Stimulated activated effector memory CD8-positive, alpha-beta T cell treated with anti-CD3 and anti-CD28 coated beads, Interleukin-12 subunit alpha, Interleukin-12 subunit beta, amount 100 ng/mL, for 72 hours (primary cell): ENCODE measurements at regions not wholly inside any gene's neighbourhood (a gene's known extent, or its start where the extent isn't known, plus 50 kb on each side); places are given as distances from the start of the nearest gene placed in this dataset.

Experiments
- ATAC-seq: fragments of 150-1000 bp; cut with Tn5 transposase; 2 replicates; pipeline ENCODE4 v1.10.0; 2021
- DNase-seq, 2 donors: peaks; one replicate each; pipeline ENCODE4 v3.0.0; 2021 to 2022; ENCODE audit warnings: low spot score in 2 of 2
- H3K27ac Mint-ChIP-seq: one replicate; pipeline ENCODE4 v1.8.0; 2022; ENCODE audit warnings: mild to moderate bottlenecking, mixed read lengths
- H3K36me3 Mint-ChIP-seq: one replicate; pipeline ENCODE4 v1.8.0; 2022; ENCODE audit warnings: mild to moderate bottlenecking, mixed read lengths
- H3K4me1 Mint-ChIP-seq: one replicate; pipeline ENCODE4 v1.8.0; 2022; ENCODE audit warnings: mixed read lengths
- H3K4me3 Mint-ChIP-seq: one replicate; pipeline ENCODE4 v1.8.0; 2022; ENCODE audit warnings: mild to moderate bottlenecking, mixed read lengths
- H3K9me3 Mint-ChIP-seq: one replicate; pipeline ENCODE4 v1.8.0; 2022; ENCODE audit warnings: mixed read lengths

- no peak for ATAC-seq
- H3K9me3 Mint-ChIP-seq: peaks cover 5% of the 10 kb centered on the region
- no peaks in the 10 kb centered on the region for H3K36me3 Mint-ChIP-seq
- no peak overlapping the region for H3K27ac Mint-ChIP-seq
- no peak overlapping the region for H3K4me3 Mint-ChIP-seq
- H3K4me1 Mint-ChIP-seq: no peaks in the 10 kb centered on the region
- DNase-seq: no peak
Observed at GRCh38 chr13:106213028-106213757, 322.3 kb downstream of the EFNB2 start.

GRCh38 chr13:106212386-106213010, 323.0 kb downstream of the EFNB2 start:
- H3K27ac Mint-ChIP-seq: no peak overlapping the region
- ATAC-seq: no peak

GRCh38 chr13:106210324-106210723, 325.1 kb downstream of the EFNB2 start:
- H3K27ac Mint-ChIP-seq: no peak overlapping the region
- no peaks in the 10 kb centered on the region for H3K4me1 Mint-ChIP-seq
- DNase-seq (no peak), ATAC-seq (no peak)
- no peaks in the 10 kb centered on the region for H3K36me3 Mint-ChIP-seq
- H3K9me3 Mint-ChIP-seq: peaks cover 5% of the 10 kb centered on the region
- no peak overlapping the region for H3K4me3 Mint-ChIP-seq

More at GRCh38 chr13:106212386-106213010, 323.0 kb downstream of the EFNB2 start:
- no peak for DNase-seq
- no peaks in the 10 kb centered on the region for H3K36me3 Mint-ChIP-seq
- H3K4me1 Mint-ChIP-seq: no peaks in the 10 kb centered on the region
- H3K9me3 Mint-ChIP-seq: peaks cover 5% of the 10 kb centered on the region
- H3K4me3 Mint-ChIP-seq: no peak overlapping the region

- H3K36me3 Mint-ChIP-seq: no peaks in the 10 kb centered on the region
- ATAC-seq: no peak
- no peak overlapping the region for H3K4me3 Mint-ChIP-seq
- no peak overlapping the region for H3K27ac Mint-ChIP-seq
- no peaks in the 10 kb centered on the region for H3K4me1 Mint-ChIP-seq
- peaks cover 7% of the 10 kb centered on the region for H3K9me3 Mint-ChIP-seq
- no peak for DNase-seq
Observed at GRCh38 chr13:106205871-106206270, 329.6 kb downstream of the EFNB2 start.

- H3K9me3 Mint-ChIP-seq: no peaks in the 10 kb centered on the region
- H3K27ac Mint-ChIP-seq: no peak overlapping the region
- no peak overlapping the region for H3K4me3 Mint-ChIP-seq
- DNase-seq (no peak), ATAC-seq (no peak)
- no peaks in the 10 kb centered on the region for H3K36me3 Mint-ChIP-seq
- no peaks in the 10 kb centered on the region for H3K4me1 Mint-ChIP-seq
Observed at GRCh38 chr13:106197496-106197895, 338.0 kb downstream of the EFNB2 start.

GRCh38 chr13:106187501-106188095, 347.9 kb downstream of the EFNB2 start:
- Mint-ChIP-seq H3K36me3 (no peaks in the 10 kb centered on the region), H3K4me1 (no peaks in the 10 kb centered on the region), H3K27ac (no peak overlapping the region), H3K9me3 (peaks cover 12% of the 10 kb centered on the region), H3K4me3 (no peak overlapping the region)
- ATAC-seq (no peak), DNase-seq (no peak)

- Mint-ChIP-seq H3K4me3 (no peak overlapping the region), H3K9me3 (peaks cover 12% of the 10 kb centered on the region), H3K27ac (no peak overlapping the region), H3K36me3 (no peaks in the 10 kb centered on the region), H3K4me1 (no peaks in the 10 kb centered on the region)
- no peak for DNase-seq
- ATAC-seq: no peak
Observed at GRCh38 chr13:106187101-106187500, 348.4 kb downstream of the EFNB2 start.

GRCh38 chr13:106186366-106187030, 349.0 kb downstream of the EFNB2 start:
- H3K27ac Mint-ChIP-seq: no peak overlapping the region
- H3K36me3 Mint-ChIP-seq: no peaks in the 10 kb centered on the region
- no peak for DNase-seq
- H3K4me3 Mint-ChIP-seq: no peak overlapping the region
- H3K4me1 Mint-ChIP-seq: no peaks in the 10 kb centered on the region
- peaks cover 12% of the 10 kb centered on the region for H3K9me3 Mint-ChIP-seq
- no peak for ATAC-seq

- DNase-seq (no peak), ATAC-seq (no peak)
- Mint-ChIP-seq H3K9me3 (peaks cover 12% of the 10 kb centered on the region), H3K36me3 (no peaks in the 10 kb centered on the region), H3K4me3 (no peak overlapping the region), H3K27ac (no peak overlapping the region), H3K4me1 (no peaks in the 10 kb centered on the region)
Observed at GRCh38 chr13:106184790-106185189, 350.7 kb downstream of the EFNB2 start.

- no peak overlapping the region for H3K4me3 Mint-ChIP-seq
- H3K27ac Mint-ChIP-seq: no peak overlapping the region
- H3K36me3 Mint-ChIP-seq: no peaks in the 10 kb centered on the region
Observed at GRCh38 chr13:106183410-106184065, 351.9 kb downstream of the EFNB2 start.

GRCh38 chr13:106182404-106182803, 353.1 kb downstream of the EFNB2 start:
- no peak overlapping the region for H3K27ac Mint-ChIP-seq
- peaks cover 12% of the 10 kb centered on the region for H3K9me3 Mint-ChIP-seq
- H3K36me3 Mint-ChIP-seq: no peaks in the 10 kb centered on the region
- ATAC-seq: no peak
- H3K4me3 Mint-ChIP-seq: no peak overlapping the region
- DNase-seq: no peak
- no peaks in the 10 kb centered on the region for H3K4me1 Mint-ChIP-seq

More at GRCh38 chr13:106183410-106184065, 351.9 kb downstream of the EFNB2 start:
- DNase-seq (no peak), ATAC-seq (no peak)
- Mint-ChIP-seq H3K4me1 (no peaks in the 10 kb centered on the region), H3K9me3 (peaks cover 12% of the 10 kb centered on the region)

GRCh38 chr13:106178816-106179215, 356.6 kb downstream of the EFNB2 start:
- DNase-seq (no peak), ATAC-seq (no peak)
- Mint-ChIP-seq H3K4me1 (no peaks in the 10 kb centered on the region), H3K27ac (no peak overlapping the region), H3K9me3 (peaks cover 2% of the 10 kb centered on the region), H3K4me3 (no peak overlapping the region), H3K36me3 (no peaks in the 10 kb centered on the region)

- no peaks in the 10 kb centered on the region for H3K36me3 Mint-ChIP-seq
- DNase-seq (no peak), ATAC-seq (no peak)
- no peak overlapping the region for H3K4me3 Mint-ChIP-seq
- H3K4me1 Mint-ChIP-seq: no peaks in the 10 kb centered on the region
- H3K9me3 Mint-ChIP-seq: no peaks in the 10 kb centered on the region
- no peak overlapping the region for H3K27ac Mint-ChIP-seq
Observed at GRCh38 chr13:106177146-106177545, 358.3 kb downstream of the EFNB2 start.

- DNase-seq (no peak), ATAC-seq (no peak)
- H3K36me3 Mint-ChIP-seq: no peaks in the 10 kb centered on the region
- no peaks in the 10 kb centered on the region for H3K9me3 Mint-ChIP-seq
- H3K4me3 Mint-ChIP-seq: no peak overlapping the region
- no peak overlapping the region for H3K27ac Mint-ChIP-seq
- no peaks in the 10 kb centered on the region for H3K4me1 Mint-ChIP-seq
Observed at GRCh38 chr13:106176117-106176516, 359.3 kb downstream of the EFNB2 start.

- ATAC-seq (no peak), DNase-seq (no peak)
- H3K27ac Mint-ChIP-seq: no peak overlapping the region
- no peaks in the 10 kb centered on the region for H3K36me3 Mint-ChIP-seq
- H3K4me1 Mint-ChIP-seq: no peaks in the 10 kb centered on the region
- H3K4me3 Mint-ChIP-seq: no peak overlapping the region
- peaks cover 4% of the 10 kb centered on the region for H3K9me3 Mint-ChIP-seq
Observed at GRCh38 chr13:106173891-106174610, 361.4 kb downstream of the EFNB2 start.
